K562 (cell line): ENCODE measurements at regions not wholly inside any gene's neighbourhood (a gene's known extent, or its start where the extent isn't known, plus 50 kb on each side); places are given as distances from the start of the nearest gene placed in this dataset.

ENCODE experiments used
- ATAC-seq: fragments of 200-7000 bp; cut with Tn5 transposase; 3 replicates; pipeline ENCODE4 v1.9.1; 2020; ENCODE audit warnings: moderate library complexity
- BruUV-seq: library from RNA; stranded (reverse); fragments of 400-500 nt; replicated peaks from 2 replicates; lab custom pipeline; 2021; lab: Mats Ljungman, UMichigan
- CTCF ChIA-PET: fragments of 300-600 bp; formaldehyde crosslinking; extraction: SDS; loops from one replicate; lab custom pipeline; 2021; ENCODE audit warnings: low intra/inter-chr PET ratio; lab: Yijun Ruan, JAX
- POLR2A ChIA-PET: fragments of 300-600, 350-650 bp; sonication (Branson Sonifier 250); formaldehyde crosslinking; extraction: SDS; loops from one replicate; lab custom pipeline; 2021; ENCODE audit warnings: antibody characterized with exemption, inconsistent platforms; lab: Yijun Ruan, JAX
- DNase-seq, 4 experiments: peaks; one replicate each; pipeline versions ENCODE4 v3.0.0 to v3.0.0-alpha.2; 2011 to 2018; ENCODE audit warnings: low spot score in 3 of 4, mixed read lengths in 3 of 4; ENCODE audit errors: extremely low read depth in 1 of 4
- FAIRE-seq: peaks from 2 replicates; lab custom pipeline; 2011; peaks lifted over from hg19 to GRCh38; lab: Jason Lieb, UNC
- H2AFZ ChIP-seq: 2 replicates; pipeline ENCODE4 v1.6.0; 2011; ENCODE audit warnings: low read depth, low read length, control low read depth, inconsistent platforms
- H3K27ac ChIP-seq: fragments of 200-600 bp; 3 replicates; pipeline ENCODE4 v1.8.0; 2011; ENCODE audit warnings: low read depth, mild to moderate bottlenecking, control low read depth, inconsistent platforms, low read length, moderate library complexity, mixed read lengths; ENCODE audit errors: extremely low read depth
- H3K27me3 ChIP-seq, 2 experiments: fragments of 300-600 bp in 1 of 2; 2 replicates in 1 of 2; 3 replicates in 1 of 2; pipeline versions ENCODE4 v1.6.0 to v1.8.0; 2011; ENCODE audit warnings: inconsistent platforms in 2 of 2, low read length in 2 of 2, mild to moderate bottlenecking in 1 of 2, mixed read lengths in 1 of 2, moderate library complexity in 1 of 2; ENCODE audit not compliant: control insufficient read depth in 2 of 2, insufficient read depth in 2 of 2
- H3K36me3 ChIP-seq: fragments of 300-600 bp; 3 replicates; pipeline ENCODE4 v1.8.0; 2011; ENCODE audit warnings: mild to moderate bottlenecking, low read length, inconsistent platforms; ENCODE audit not compliant: control insufficient read depth, insufficient read depth
- H3K4me1 ChIP-seq, 2 experiments: fragments of 200-600 bp in 1 of 2; replicated peaks in 1 of 2; 2 replicates in 1 of 2; 3 replicates in 1 of 2; pipeline versions ENCODE4 v1.5.1 to v1.8.0; 2011; ENCODE audit warnings: inconsistent platforms in 2 of 2, low read length in 2 of 2, mild to moderate bottlenecking in 1 of 2, mixed read lengths in 1 of 2, moderate library complexity in 1 of 2; ENCODE audit not compliant: control insufficient read depth in 2 of 2, insufficient read depth in 2 of 2
- H3K4me2 ChIP-seq: 2 replicates; pipeline ENCODE4 v1.6.1; 2011; ENCODE audit warnings: low read length, control low read depth, inconsistent platforms, mixed read lengths; ENCODE audit not compliant: insufficient read depth
- H3K4me3 ChIP-seq: fragments of 200-600 bp; sonication (generic), shearing (Covaris generic); 2 replicates; pipeline ENCODE4 v1.5.1; 2016; ENCODE audit warnings: control low read depth, inconsistent platforms
- H3K79me2 ChIP-seq: fragments of 200-600 bp; 3 replicates; pipeline ENCODE4 v1.8.0; 2011; ENCODE audit warnings: low read length, inconsistent platforms; ENCODE audit not compliant: control insufficient read depth, insufficient read depth
- H3K9ac ChIP-seq, 2 experiments: 2 replicates each; pipeline versions ENCODE4 v1.6.0 to v1.6.1; 2011; ENCODE audit warnings: low read depth in 2 of 2, low read length in 2 of 2, control low read depth in 1 of 2, inconsistent platforms in 1 of 2, mild to moderate bottlenecking in 1 of 2, mixed read lengths in 1 of 2; ENCODE audit not compliant: insufficient read depth in 1 of 2
- H3K9me1 ChIP-seq: one replicate; pipeline ENCODE4 v1.6.0; 2011; ENCODE audit warnings: inconsistent platforms, mild to moderate bottlenecking, low read length, moderate library complexity; ENCODE audit not compliant: control insufficient read depth, insufficient read depth
- H3K9me3 ChIP-seq: replicated peaks from 2 replicates; pipeline ENCODE4 v1.5.1; 2011; ENCODE audit warnings: low read depth, low read length, inconsistent platforms; ENCODE audit not compliant: control insufficient read depth, insufficient read depth
- H4K20me1 ChIP-seq: replicated peaks from 2 replicates; pipeline ENCODE4 v1.6.1; 2011; ENCODE audit warnings: low read length, inconsistent platforms, mixed read lengths; ENCODE audit not compliant: control insufficient read depth, insufficient read depth
- BRCA1 ChIP-seq, 2 experiments: fragments of 450-650 bp in 1 of 2; sonication (generic) in 1 of 2; formaldehyde crosslinking in 1 of 2; IDR thresholded peaks; 2 replicates each; pipeline versions ENCODE4 v1.5.0 to v1.6.1; 2017 to 2020; ENCODE audit warnings: mild to moderate bottlenecking in 1 of 2, missing genetic modification reagents in 1 of 2
- CBX8 ChIP-seq: fragments of 200-600 bp; sonication (generic); IDR thresholded peaks from 2 replicates; pipeline ENCODE4 v1.6.1; 2012; ENCODE audit warnings: borderline replicate concordance, mixed run types, low read depth, mild to moderate bottlenecking, moderate library complexity, mixed read lengths, low read length, control low read depth, inconsistent platforms; ENCODE audit not compliant: poor library complexity, severe bottlenecking; ENCODE audit errors: extremely low read depth
- E2F1 ChIP-seq: sonication (generic); formaldehyde crosslinking; IDR thresholded peaks from 2 replicates; pipeline ENCODE4 v1.8.1; 2023; ENCODE audit warnings: mild to moderate bottlenecking, missing genetic modification reagents, moderate library complexity
- E4F1 ChIP-seq: fragments of 250-450 bp; sonication (Bioruptor Pico); IDR thresholded peaks from 2 replicates; pipeline ENCODE4 v1.5.0; 2021; ENCODE audit warnings: mild to moderate bottlenecking, borderline replicate concordance
- EWSR1 ChIP-seq: fragments of 450-650 bp; IDR thresholded peaks from 2 replicates; pipeline ENCODE4 v1.6.1; 2018; ENCODE audit warnings: borderline replicate concordance, mild to moderate bottlenecking, low read depth, moderate library complexity; ENCODE audit not compliant: partially characterized antibody
- FOXA3 ChIP-seq, 2 experiments: fragments of 450-650 bp in 1 of 2; sonication (generic) in 1 of 2; formaldehyde crosslinking; IDR thresholded peaks in 1 of 2; conservative IDR thresholded peaks in 1 of 2; 2 replicates each; pipeline versions ENCODE4 v1.4.0 to v1.8.0; 2020 to 2022; ENCODE audit warnings: mild to moderate bottlenecking in 2 of 2, missing genetic modification reagents in 1 of 2
- MCM5 ChIP-seq: fragments of 450-650 bp; IDR thresholded peaks from 2 replicates; pipeline ENCODE4 v1.6.1; 2016; ENCODE audit warnings: low read depth
- MYNN ChIP-seq, 2 experiments: sonication (generic); formaldehyde crosslinking in 1 of 2; IDR thresholded peaks; 2 replicates each; pipeline versions ENCODE4 v1.5.0 to v1.6.1; 2016 to 2020; ENCODE audit warnings: antibody characterized with exemption in 1 of 2, missing genetic modification reagents in 1 of 2
- NFATC3 ChIP-seq: fragments of 450-650 bp; IDR thresholded peaks from 2 replicates; pipeline ENCODE4 v1.6.1; 2017; ENCODE audit warnings: mild to moderate bottlenecking
- NFIX ChIP-seq: fragments of 250-450 bp; sonication (Bioruptor Pico); IDR thresholded peaks from 2 replicates; pipeline ENCODE4 v1.4.0; 2020; ENCODE audit warnings: low read depth, mild to moderate bottlenecking, moderate library complexity
- NKRF ChIP-seq: fragments of 450-650 bp; IDR thresholded peaks from 2 replicates; pipeline ENCODE4 v1.6.1; 2016; ENCODE audit warnings: borderline replicate concordance
- OTX1 ChIP-seq: fragments of 450-650 bp; formaldehyde crosslinking; IDR thresholded peaks from 2 replicates; pipeline ENCODE4 v1.4.0; 2022; ENCODE audit warnings: mild to moderate bottlenecking
- POLR3A ChIP-seq: IDR thresholded peaks from 2 replicates; pipeline ENCODE4 v1.6.1; 2011; ENCODE audit warnings: borderline replicate concordance, mild to moderate bottlenecking, moderate library complexity; ENCODE audit not compliant: insufficient read length, insufficient read depth; ENCODE audit errors: extremely low read depth
- WGBS: fragments of 100-300 bp; shearing (Covaris generic); methylation state at CpG from one replicate; pipeline ENCODE4 v1.1.6; 2016; ENCODE audit warnings: low coverage, mixed read lengths; ENCODE audit not compliant: insufficient coverage; ENCODE audit errors: missing lambda C conversion rate; 5-methylcytosine and 5-hydroxymethylcytosine counted together
- in situ Hi-C: fragments of 300-500 bp; cut with MboI; formaldehyde crosslinking; loops from 4 replicates; pipeline ENCODE4 v1.15.0; 2018; ENCODE audit warnings: inconsistent platforms, mixed read lengths
- intact Hi-C: fragments of 100-400 bp; cut with micrococcal nuclease; formaldehyde crosslinking; loops from 2 replicates; pipeline ENCODE4 v1.14.2; 2022

GRCh38 chr3:152209776-152210175 is 59.0 kb upstream of the MBNL1 start:
- intact Hi-C loops, result no loop called here
- H3K36me3 ChIP-seq, result no peaks in the 10 kb centered on the region
- FAIRE-seq (no peak), ATAC-seq (no peak), DNase-seq (no peak)
- peaks cover 0 to 13% of the 10 kb centered on the region in 2 experiments; a peak in 4 of 5 replicates for H3K4me1 ChIP-seq
- H3K4me3 ChIP-seq, result no peak overlapping the region
- H3K79me2 ChIP-seq, result peaks cover 3% of the 10 kb centered on the region; the same call in 1 of the 3 replicates
- H3K27me3 ChIP-seq, result no peaks in the 10 kb centered on the region
- no peaks in the 10 kb centered on the region for H4K20me1 ChIP-seq
- no peak overlapping the region for H3K9ac ChIP-seq
- H3K27ac ChIP-seq, result no peak overlapping the region
- H3K9me1 ChIP-seq, result no peaks in the 10 kb centered on the region
- in situ Hi-C loops, result no loop called here
- no peak overlapping the region for H3K4me2 ChIP-seq
- BruUV-seq, result no TSS peak
- WGBS, result 89% methylated on average over 5 of the region's 5 CpGs
- no peaks in the 10 kb centered on the region for H3K9me3 ChIP-seq
- CTCF ChIA-PET, result no interaction called here
- no peak overlapping the region for H2AFZ ChIP-seq
- POLR2A ChIA-PET, result interaction anchor here (0.8 kb wide), 1 partner anchor 36 kb away, joined by 3 read pairs; no protein-coding TSS in a partner anchor
- TF ChIP-seq NFIX (CRISPR knock-in tag) (no peak), NKRF (no peak), E2F1 (CRISPR knock-in tag) (no peak), POLR3A (no peak), MYNN (IDR thresholded peaks at IDR 0.05) (no peak), MYNN (CRISPR knock-in tag; IDR thresholded peaks at IDR 0.05) (no peak), EWSR1 (no peak), NFATC3 (no peak), FOXA3 (CRISPR knock-in tag; conservative IDR thresholded peaks at IDR 0.05 in 1 of 2, IDR thresholded peaks at IDR 0.05 in 1 of 2) (no peak), BRCA1 (IDR thresholded peaks at IDR 0.05) (no peak), BRCA1 (CRISPR knock-in tag; IDR thresholded peaks at IDR 0.05) (no peak), OTX1 (CRISPR knock-in tag) (no peak), CBX8 (no peak), MCM5 (no peak), E4F1 (CRISPR knock-in tag) (no peak)
